Keratinocyte (primary cell): ENCODE measurements at regions not wholly inside any gene's neighbourhood (a gene's known extent, or its start where the extent isn't known, plus 50 kb on each side); places are given as distances from the start of the nearest gene placed in this dataset.

ENCODE experiments used
- EZH2 ChIP-seq: IDR thresholded peaks from one replicate; pipeline ENCODE4 v1.6.1; 2012; ENCODE audit warnings: inconsistent platforms, mild to moderate bottlenecking, low read length, moderate library complexity
- TF ChIP-seq, protein P1 (sequence below), 3 experiments: IDR thresholded peaks in 1 of 3; conservative IDR thresholded peaks in 1 of 3; optimal IDR thresholded peaks in 1 of 3; 2 replicates in 2 of 3; 3 replicates in 1 of 3; pipeline versions ENCODE3 to v1.5.1; 2011; ENCODE audit warnings: low read length in 3 of 3, mild to moderate bottlenecking in 3 of 3, moderate library complexity in 2 of 3, control low read depth in 1 of 3, inconsistent platforms in 1 of 3; ENCODE audit not compliant: insufficient read depth in 2 of 3; ENCODE audit errors: extremely low read depth in 1 of 3

DNA sequence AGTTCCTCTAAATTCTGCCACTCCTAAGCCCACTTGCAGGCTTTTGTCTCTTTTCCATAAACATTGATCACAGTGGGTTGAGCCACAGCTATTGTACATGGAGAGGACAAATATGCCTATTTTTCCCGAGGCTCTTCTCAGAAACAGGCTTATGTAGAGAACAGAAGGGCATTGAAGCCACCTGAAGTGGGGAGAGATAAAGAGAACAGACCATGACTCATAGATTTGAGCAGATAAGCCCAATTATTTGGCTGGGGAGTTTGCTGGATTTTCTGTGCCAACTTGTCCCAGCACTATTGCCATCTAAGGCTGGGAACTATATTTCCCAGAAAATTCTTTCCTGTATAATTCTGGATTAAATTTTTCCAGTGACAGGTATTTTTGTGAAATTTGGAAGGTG, 446.1 kb upstream of the RPS6KA3 start:
- TF ChIP-seq, protein P1, sequence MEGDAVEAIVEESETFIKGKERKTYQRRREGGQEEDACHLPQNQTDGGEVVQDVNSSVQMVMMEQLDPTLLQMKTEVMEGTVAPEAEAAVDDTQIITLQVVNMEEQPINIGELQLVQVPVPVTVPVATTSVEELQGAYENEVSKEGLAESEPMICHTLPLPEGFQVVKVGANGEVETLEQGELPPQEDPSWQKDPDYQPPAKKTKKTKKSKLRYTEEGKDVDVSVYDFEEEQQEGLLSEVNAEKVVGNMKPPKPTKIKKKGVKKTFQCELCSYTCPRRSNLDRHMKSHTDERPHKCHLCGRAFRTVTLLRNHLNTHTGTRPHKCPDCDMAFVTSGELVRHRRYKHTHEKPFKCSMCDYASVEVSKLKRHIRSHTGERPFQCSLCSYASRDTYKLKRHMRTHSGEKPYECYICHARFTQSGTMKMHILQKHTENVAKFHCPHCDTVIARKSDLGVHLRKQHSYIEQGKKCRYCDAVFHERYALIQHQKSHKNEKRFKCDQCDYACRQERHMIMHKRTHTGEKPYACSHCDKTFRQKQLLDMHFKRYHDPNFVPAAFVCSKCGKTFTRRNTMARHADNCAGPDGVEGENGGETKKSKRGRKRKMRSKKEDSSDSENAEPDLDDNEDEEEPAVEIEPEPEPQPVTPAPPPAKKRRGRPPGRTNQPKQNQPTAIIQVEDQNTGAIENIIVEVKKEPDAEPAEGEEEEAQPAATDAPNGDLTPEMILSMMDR (optimal IDR thresholded peaks at IDR 0.05 in 1 of 3, IDR thresholded peaks at IDR 0.05 in 1 of 3, conservative IDR thresholded peaks at IDR 0.05 in 1 of 3; ENCODE audit: extremely low read depth in 1 of 3, insufficient read depth in 2 of 3, low read length in 3 of 3): no peak
- TF ChIP-seq EZH2: no peak
